GM10266 (cell line): ENCODE measurements at regions not wholly inside any gene's neighbourhood (a gene's known extent, or its start where the extent isn't known, plus 50 kb on each side); places are given as distances from the start of the nearest gene placed in this dataset.

Source experiments
- DNase-seq: peaks from one replicate; pipeline ENCODE4 v3.0.0; 2012; ENCODE audit errors: extremely low spot score
- TF ChIP-seq, protein P1 (sequence below): IDR thresholded peaks from 2 replicates; pipeline ENCODE4 v1.5.1; 2012; ENCODE audit warnings: mild to moderate bottlenecking, low read depth; ENCODE audit not compliant: control insufficient read depth, insufficient read depth; ENCODE audit errors: missing control alignments

DNA sequence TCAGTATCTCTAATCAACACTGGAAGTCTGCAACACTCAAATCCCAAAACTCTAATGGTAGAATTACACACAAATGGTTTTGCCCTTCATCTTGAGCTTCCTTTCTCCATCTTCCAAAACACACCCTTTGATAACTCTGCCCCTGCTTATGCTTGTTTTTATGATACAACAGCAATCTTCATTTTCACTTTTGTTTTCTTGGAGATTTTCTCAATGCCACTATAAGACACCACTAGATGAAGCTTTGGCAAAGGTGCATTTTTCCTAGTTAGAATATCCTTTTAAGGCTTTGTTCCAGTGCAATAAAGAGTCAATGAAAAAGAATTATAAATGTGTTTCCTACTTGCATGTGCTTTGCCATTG lies 472.4 kb upstream of the NWD2 start:
- no peak for DNase-seq
- TF ChIP-seq, protein P1, sequence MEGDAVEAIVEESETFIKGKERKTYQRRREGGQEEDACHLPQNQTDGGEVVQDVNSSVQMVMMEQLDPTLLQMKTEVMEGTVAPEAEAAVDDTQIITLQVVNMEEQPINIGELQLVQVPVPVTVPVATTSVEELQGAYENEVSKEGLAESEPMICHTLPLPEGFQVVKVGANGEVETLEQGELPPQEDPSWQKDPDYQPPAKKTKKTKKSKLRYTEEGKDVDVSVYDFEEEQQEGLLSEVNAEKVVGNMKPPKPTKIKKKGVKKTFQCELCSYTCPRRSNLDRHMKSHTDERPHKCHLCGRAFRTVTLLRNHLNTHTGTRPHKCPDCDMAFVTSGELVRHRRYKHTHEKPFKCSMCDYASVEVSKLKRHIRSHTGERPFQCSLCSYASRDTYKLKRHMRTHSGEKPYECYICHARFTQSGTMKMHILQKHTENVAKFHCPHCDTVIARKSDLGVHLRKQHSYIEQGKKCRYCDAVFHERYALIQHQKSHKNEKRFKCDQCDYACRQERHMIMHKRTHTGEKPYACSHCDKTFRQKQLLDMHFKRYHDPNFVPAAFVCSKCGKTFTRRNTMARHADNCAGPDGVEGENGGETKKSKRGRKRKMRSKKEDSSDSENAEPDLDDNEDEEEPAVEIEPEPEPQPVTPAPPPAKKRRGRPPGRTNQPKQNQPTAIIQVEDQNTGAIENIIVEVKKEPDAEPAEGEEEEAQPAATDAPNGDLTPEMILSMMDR = no peak

DNA sequence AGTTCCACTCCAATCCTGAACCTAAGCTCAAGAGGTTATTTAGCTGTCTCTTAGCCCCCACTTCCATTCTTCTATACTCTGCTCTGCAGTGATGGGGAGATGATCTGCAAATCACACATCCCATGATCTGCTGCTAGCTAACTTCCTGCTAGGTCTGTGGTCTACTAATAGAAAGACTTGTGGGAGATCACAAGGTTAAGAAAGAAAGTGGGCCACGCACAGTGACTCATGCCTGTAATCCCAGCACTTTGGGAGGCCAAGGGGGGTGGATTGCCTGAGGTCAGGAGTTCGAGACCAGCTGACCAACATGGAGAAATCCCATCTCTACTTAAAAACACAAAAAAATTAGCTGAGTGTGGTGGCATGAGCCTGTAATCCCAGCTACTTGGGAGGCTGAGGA lies 471.1 kb upstream of the NWD2 start:
- TF ChIP-seq, protein P1 = no peak
- DNase-seq = no peak

DNA sequence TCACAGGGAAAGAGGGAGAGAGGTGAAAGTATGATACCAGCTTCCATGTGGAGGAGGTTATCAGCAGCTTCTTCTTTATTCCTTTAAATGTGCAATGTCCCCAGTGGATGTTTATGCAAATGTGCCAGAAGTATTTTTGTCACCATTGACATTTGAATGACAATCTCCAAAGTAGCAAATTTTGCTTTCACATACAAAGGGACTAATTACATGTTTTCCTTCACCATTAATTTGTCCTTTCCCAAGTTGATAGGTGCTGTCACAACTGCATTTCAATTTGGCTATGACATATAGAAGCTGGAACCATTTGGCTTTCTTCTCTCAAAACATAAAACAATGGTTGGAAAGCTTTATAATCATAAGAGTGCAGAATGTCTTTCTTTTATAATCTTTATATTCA lies 469.0 kb upstream of the NWD2 start:
- no peak for DNase-seq
- TF ChIP-seq, protein P1 = no peak

DNA sequence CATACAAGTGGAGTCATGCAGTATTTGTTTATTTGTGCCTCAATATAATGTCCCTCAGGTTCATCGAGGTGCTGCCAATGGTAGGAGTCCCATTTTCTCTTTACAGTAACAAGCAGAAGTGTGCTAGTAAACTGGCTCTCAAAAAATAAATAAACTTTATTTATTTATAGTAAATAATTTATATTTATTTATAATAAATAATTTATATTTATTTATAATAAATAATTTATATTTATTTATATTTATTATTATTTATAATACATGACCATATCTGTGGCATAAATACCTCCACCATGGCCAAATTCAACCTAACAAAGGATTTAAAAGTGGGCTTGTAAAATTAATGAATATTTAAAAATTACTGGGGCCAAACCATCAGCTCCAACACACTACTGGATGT lies 464.9 kb upstream of the NWD2 start:
- DNase-seq = no peak
- TF ChIP-seq, protein P1 = no peak

DNA sequence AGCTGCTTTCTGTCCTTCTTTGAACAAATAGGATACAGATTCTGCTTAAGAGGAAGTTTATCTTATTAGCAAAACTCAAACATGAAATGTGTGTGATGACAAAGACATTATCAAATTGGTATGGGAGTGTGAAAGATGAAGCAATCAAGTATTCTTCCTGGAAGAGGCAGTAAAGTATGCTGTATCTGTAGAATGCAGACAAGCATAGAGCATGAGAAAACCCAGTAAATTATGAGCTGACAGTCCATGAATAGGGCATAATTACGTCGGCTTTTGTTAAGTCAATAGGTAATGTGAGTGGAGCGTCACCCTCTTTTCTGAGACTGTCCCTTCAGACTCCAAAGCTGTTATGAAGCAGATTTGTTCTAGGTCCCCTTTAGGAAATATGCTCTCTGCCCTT lies 458.6 kb upstream of the NWD2 start:
- TF ChIP-seq, protein P1 = no peak
- no peak for DNase-seq

DNA sequence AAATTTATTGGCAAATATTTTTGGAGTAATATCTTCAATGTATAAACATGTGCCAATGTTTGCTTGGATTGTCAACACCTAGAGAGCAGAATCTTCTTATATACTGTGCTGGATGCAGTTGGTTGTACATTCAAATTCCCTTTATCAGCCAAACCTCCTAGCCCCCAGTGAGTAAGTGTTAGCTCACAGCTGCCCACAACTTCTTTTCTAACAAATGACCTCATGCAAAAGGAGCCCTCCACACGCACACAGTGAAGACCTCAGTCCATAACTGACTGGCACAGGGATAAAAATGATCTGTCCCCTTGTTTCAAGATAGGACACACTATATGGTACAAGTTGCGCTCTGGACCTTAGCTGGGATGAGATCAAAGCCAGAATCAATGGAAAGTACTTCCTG lies 458.0 kb upstream of the NWD2 start:
- TF ChIP-seq, protein P1 = no peak
- no peak for DNase-seq

DNA sequence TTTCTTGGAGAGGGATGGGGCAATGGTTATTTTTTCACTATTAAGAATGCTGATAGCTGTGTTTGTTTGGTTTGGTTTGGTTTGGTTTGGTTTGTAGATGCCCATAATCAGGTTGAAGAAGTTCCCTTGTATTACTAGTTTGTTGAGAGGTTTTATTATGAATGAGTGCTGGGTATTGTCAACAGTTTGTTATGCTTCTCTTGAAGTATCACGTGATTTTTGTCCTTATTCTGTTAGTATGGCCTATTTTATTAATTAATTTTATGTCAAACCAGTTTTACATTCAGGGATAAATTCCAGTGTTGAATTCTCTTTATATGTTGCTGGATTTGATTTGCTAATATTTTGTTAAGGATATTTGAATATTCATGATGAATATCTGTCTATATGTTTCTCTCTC lies 449.8 kb upstream of the NWD2 start:
- no peak for DNase-seq
- TF ChIP-seq, protein P1 = no peak
